OCI-LY7 (cell line): ENCODE measurements at regions not wholly inside any gene's neighbourhood (a gene's known extent, or its start where the extent isn't known, plus 50 kb on each side); places are given as distances from the start of the nearest gene placed in this dataset.

Experiments
- BruUV-seq: library from RNA; stranded (reverse); fragments of 400-500 nt; replicated peaks from 2 replicates; lab custom pipeline; 2021; lab: Mats Ljungman, UMichigan
- CTCF ChIA-PET: fragments of 300-600 bp; sonication (Branson Sonifier 250); formaldehyde crosslinking; loops from one replicate; lab custom pipeline; 2022; ENCODE audit warnings: antibody characterized with exemption; ENCODE audit not compliant: unreplicated experiment; lab: Charles Lee
- POLR2A ChIA-PET: fragments of 300-600 bp; sonication (Branson Sonifier 250); formaldehyde crosslinking; loops from one replicate; lab custom pipeline; 2022; ENCODE audit warnings: antibody characterized with exemption; lab: Charles Lee
- DNase-seq: peaks from one replicate; pipeline ENCODE4 v3.0.0-alpha.2; 2015; ENCODE audit warnings: low spot score
- H2AFZ ChIP-seq: fragments of 200-600 bp; sonication (generic), shearing (Covaris generic); 2 replicates; pipeline ENCODE4 v1.6.1; 2014; ENCODE audit warnings: mild to moderate bottlenecking, antibody characterized with exemption, low read length, moderate library complexity
- H3K27ac ChIP-seq: fragments of 200-600 bp; sonication (generic); 2 replicates; pipeline ENCODE4 v1.5.1; 2014; ENCODE audit warnings: mixed run types, low read depth, mild to moderate bottlenecking, moderate library complexity, low read length, inconsistent platforms; ENCODE audit not compliant: poor library complexity, severe bottlenecking
- H3K36me3 ChIP-seq: fragments of 200-600 bp; sonication (generic); 2 replicates; pipeline ENCODE4 v1.6.1; 2014; ENCODE audit warnings: mild to moderate bottlenecking, antibody characterized with exemption, low read length, moderate library complexity, mixed read lengths; ENCODE audit not compliant: insufficient read depth
- H3K4me1 ChIP-seq: fragments of 200-600 bp; sonication (generic); 2 replicates; pipeline ENCODE4 v1.5.1; 2014; ENCODE audit warnings: mild to moderate bottlenecking, low read length; ENCODE audit not compliant: insufficient read depth, poor library complexity, severe bottlenecking
- H3K4me2 ChIP-seq: fragments of 200-600 bp; sonication (generic); 2 replicates; pipeline ENCODE4 v1.6.1; 2014; ENCODE audit warnings: mild to moderate bottlenecking, low read length
- H3K4me3 ChIP-seq: fragments of 200-600 bp; sonication (generic); 2 replicates; pipeline ENCODE4 v1.5.1; 2014; ENCODE audit warnings: mild to moderate bottlenecking, low read depth, low read length; ENCODE audit not compliant: poor library complexity, severe bottlenecking
- H3K79me2 ChIP-seq: fragments of 200-600 bp; sonication (generic); 2 replicates; pipeline ENCODE4 v1.6.1; 2016; ENCODE audit warnings: low read depth, mild to moderate bottlenecking, low read length, moderate library complexity, mixed read lengths; ENCODE audit not compliant: insufficient read depth
- H3K9me2 ChIP-seq: fragments of 200-600 bp; sonication (generic); 2 replicates; pipeline ENCODE4 v1.6.1; 2016; ENCODE audit warnings: mild to moderate bottlenecking, low read length, mixed read lengths; ENCODE audit not compliant: insufficient read depth
- H3K9me3 ChIP-seq: fragments of 200-600 bp; sonication (generic); 2 replicates; pipeline ENCODE4 v1.6.1; 2014; ENCODE audit warnings: mild to moderate bottlenecking, mixed run types, low read length, mixed read lengths
- H4K20me1 ChIP-seq: fragments of 200-600 bp; sonication (generic); 2 replicates; pipeline ENCODE4 v1.6.1; 2014; ENCODE audit warnings: mild to moderate bottlenecking, antibody characterized with exemption, low read length, moderate library complexity, mixed read lengths; ENCODE audit not compliant: insufficient read depth
- EZH2phosphoT487 ChIP-seq: fragments of 200-600 bp; sonication (generic); IDR thresholded peaks from 2 replicates; pipeline ENCODE4 v1.6.1; 2018; ENCODE audit warnings: low read depth, borderline replicate concordance, mild to moderate bottlenecking, mixed run types, antibody characterized with exemption, low read length, moderate library complexity, mixed read lengths
- intact Hi-C: fragments of 100-400 bp; cut with micrococcal nuclease; formaldehyde crosslinking; loops from one replicate; pipeline ENCODE4 v1.10.0; 2022; ENCODE audit not compliant: unreplicated experiment
- TF ChIP-seq, protein P1 (sequence below): fragments of 200-600 bp; sonication (generic); conservative IDR thresholded peaks from 2 replicates; pipeline ENCODE4 v1.5.1; 2014; ENCODE audit warnings: mild to moderate bottlenecking, antibody characterized with exemption, low read length, moderate library complexity, mixed read lengths

DNA sequence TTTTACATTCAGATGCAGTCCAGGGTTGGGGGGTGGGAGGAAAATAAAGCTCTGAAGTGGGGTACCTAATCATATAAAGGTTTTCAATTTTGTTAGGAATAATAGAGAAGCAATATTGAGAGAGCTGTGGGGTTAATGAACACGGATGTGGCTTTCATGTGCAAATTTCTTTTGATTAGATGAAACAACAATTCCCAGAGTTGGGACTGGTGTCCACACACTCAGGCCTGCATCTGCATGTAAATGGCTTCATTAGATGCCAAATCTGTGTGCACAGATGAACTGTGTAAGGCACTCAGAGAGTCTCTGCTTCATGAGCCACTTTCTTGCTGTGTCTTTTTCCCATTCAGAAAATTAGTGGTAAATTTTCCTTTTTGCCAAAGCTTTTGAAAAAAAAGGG lies 377.1 kb upstream of the NOVA1 start:
- H2AFZ ChIP-seq: no peak overlapping the region
- no peaks in the 10 kb centered on the region for H3K79me2 ChIP-seq
- H3K27ac ChIP-seq: no peak overlapping the region
- no peaks in the 10 kb centered on the region for H3K4me1 ChIP-seq
- intact Hi-C loops: no loop called here
- ChIA-PET CTCF (no interaction called here), POLR2A (interaction anchor here (0.6 kb wide), 1 partner anchor 1680 kb away, joined by 3 read pairs; no protein-coding TSS in a partner anchor)
- BruUV-seq: no TSS peak
- no peak for DNase-seq
- H3K9me2 ChIP-seq: no peaks in the 10 kb centered on the region
- no peaks in the 10 kb centered on the region for H3K36me3 ChIP-seq
- H4K20me1 ChIP-seq: no peaks in the 10 kb centered on the region
- no peak for TF ChIP-seq EZH2phosphoT487
- TF ChIP-seq, protein P1, sequence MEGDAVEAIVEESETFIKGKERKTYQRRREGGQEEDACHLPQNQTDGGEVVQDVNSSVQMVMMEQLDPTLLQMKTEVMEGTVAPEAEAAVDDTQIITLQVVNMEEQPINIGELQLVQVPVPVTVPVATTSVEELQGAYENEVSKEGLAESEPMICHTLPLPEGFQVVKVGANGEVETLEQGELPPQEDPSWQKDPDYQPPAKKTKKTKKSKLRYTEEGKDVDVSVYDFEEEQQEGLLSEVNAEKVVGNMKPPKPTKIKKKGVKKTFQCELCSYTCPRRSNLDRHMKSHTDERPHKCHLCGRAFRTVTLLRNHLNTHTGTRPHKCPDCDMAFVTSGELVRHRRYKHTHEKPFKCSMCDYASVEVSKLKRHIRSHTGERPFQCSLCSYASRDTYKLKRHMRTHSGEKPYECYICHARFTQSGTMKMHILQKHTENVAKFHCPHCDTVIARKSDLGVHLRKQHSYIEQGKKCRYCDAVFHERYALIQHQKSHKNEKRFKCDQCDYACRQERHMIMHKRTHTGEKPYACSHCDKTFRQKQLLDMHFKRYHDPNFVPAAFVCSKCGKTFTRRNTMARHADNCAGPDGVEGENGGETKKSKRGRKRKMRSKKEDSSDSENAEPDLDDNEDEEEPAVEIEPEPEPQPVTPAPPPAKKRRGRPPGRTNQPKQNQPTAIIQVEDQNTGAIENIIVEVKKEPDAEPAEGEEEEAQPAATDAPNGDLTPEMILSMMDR: no peak
- H3K4me3 ChIP-seq: no peak overlapping the region
- peaks cover 19% of the 10 kb centered on the region; the same call in 1 of the 2 replicates for H3K9me3 ChIP-seq
- H3K4me2 ChIP-seq: no peak overlapping the region

- TF ChIP-seq, protein P1: no peak
- no peak for TF ChIP-seq EZH2phosphoT487
- H3K79me2 ChIP-seq: no peaks in the 10 kb centered on the region
- H3K27ac ChIP-seq: no peak overlapping the region
- H2AFZ ChIP-seq: no peak overlapping the region
- H4K20me1 ChIP-seq: no peaks in the 10 kb centered on the region
- no TSS peak for BruUV-seq
- ChIA-PET POLR2A (interaction anchor here (1.5 kb wide), 1 partner anchor 10 kb away, joined by 4 read pairs; no protein-coding TSS in a partner anchor), CTCF (no interaction called here)
- H3K4me1 ChIP-seq: no peaks in the 10 kb centered on the region
- DNase-seq: no peak
- H3K36me3 ChIP-seq: no peaks in the 10 kb centered on the region
- H3K4me2 ChIP-seq: no peak overlapping the region
- H3K9me3 ChIP-seq: 0 out of 2 replicates have a peak, but pooled peaks cover 9% of the 10 kb centered on the region
- H3K9me2 ChIP-seq: no peaks in the 10 kb centered on the region
- intact Hi-C loops: loop anchor here (10.0 kb wide), 1 partner anchor 587 kb away; no protein-coding TSS in a partner anchor
- H3K4me3 ChIP-seq: no peak overlapping the region
Observed at GRCh38 chr14:26982071-26982470, 384.2 kb upstream of the NOVA1 start.
